Esophagus (tissue), 2 donors: ENCODE measurements at regions not wholly inside any gene's neighbourhood (a gene's known extent, or its start where the extent isn't known, plus 50 kb on each side); places are given as distances from the start of the nearest gene placed in this dataset.

Experiments
- H3K27ac ChIP-seq, 2 donors: one replicate each; pipeline ENCODE4 v1.5.1; 2013; ENCODE audit warnings: low read depth in 2 of 2, mild to moderate bottlenecking in 2 of 2, inconsistent platforms in 1 of 2, low read length in 1 of 2, moderate library complexity in 1 of 2
- H3K27me3 ChIP-seq, 2 donors: one replicate each; pipeline ENCODE4 v1.6.1; 2013; ENCODE audit warnings: low read length in 2 of 2, control low read depth in 1 of 2, mild to moderate bottlenecking in 1 of 2; ENCODE audit not compliant: insufficient read depth in 2 of 2, control insufficient read depth in 1 of 2
- H3K36me3 ChIP-seq, 2 donors: one replicate each; pipeline ENCODE4 v1.6.1; 2013; ENCODE audit warnings: low read length in 1 of 2; ENCODE audit not compliant: control insufficient read depth in 2 of 2, insufficient read depth in 2 of 2
- H3K4me1 ChIP-seq, 2 donors: one replicate each; pipeline ENCODE4 v1.6.1; 2013; ENCODE audit warnings: low read length in 1 of 2; ENCODE audit not compliant: control insufficient read depth in 2 of 2, insufficient read depth in 2 of 2
- H3K4me3 ChIP-seq, 2 donors: one replicate each; pipeline ENCODE4 v1.5.1; 2013; ENCODE audit warnings: low read length in 2 of 2, mild to moderate bottlenecking in 2 of 2, low read depth in 1 of 2, moderate library complexity in 1 of 2
- H3K9me3 ChIP-seq, 2 donors: one replicate each; pipeline ENCODE4 v1.6.1; 2013; ENCODE audit warnings: mild to moderate bottlenecking in 2 of 2, low read depth in 1 of 2, low read length in 1 of 2, moderate library complexity in 1 of 2; ENCODE audit not compliant: control insufficient read depth in 2 of 2, insufficient read depth in 1 of 2
- WGBS, 2 donors: extraction: QIAGEN DNeasy Blood & Tissue Kit; methylation state at CpG; one replicate each; pipeline ENCODE4 v1.1.7; 2013; 5-methylcytosine and 5-hydroxymethylcytosine counted together
- donor health status: healthy with polysubstance abuse.
- donor health status: Bipolar disorder and iron deficiency.

GRCh38 chr12:28824849-28825248 is 324.2 kb upstream of the FAR2 start:
- no peaks in the 10 kb centered on the region for H3K27me3 ChIP-seq

GRCh38 chr12:28826766-28827165 is 322.3 kb upstream of the FAR2 start:
- no peaks in the 10 kb centered on the region for H3K9me3 ChIP-seq
- no peaks in the 10 kb centered on the region for H3K4me1 ChIP-seq
- H3K36me3 ChIP-seq = no peaks in the 10 kb centered on the region
- no peak overlapping the region for H3K4me3 ChIP-seq
- no peak overlapping the region for H3K27ac ChIP-seq
- no peaks in the 10 kb centered on the region for H3K27me3 ChIP-seq

More at GRCh38 chr12:28824849-28825248, 324.2 kb upstream of the FAR2 start:
- H3K4me3 ChIP-seq = no peak overlapping the region
- no peaks in the 10 kb centered on the region for H3K9me3 ChIP-seq
- H3K4me1 ChIP-seq = no peaks in the 10 kb centered on the region
- no peak overlapping the region for H3K27ac ChIP-seq
- H3K36me3 ChIP-seq = no peaks in the 10 kb centered on the region

- Histone ChIP-seq H3K4me1 (no peaks in the 10 kb centered on the region), H3K4me3 (no peak overlapping the region), H3K27me3 (no peaks in the 10 kb centered on the region), H3K27ac (no peak overlapping the region), H3K9me3 (peaks cover 0 to under 1% of the 10 kb centered on the region in 2 donors), H3K36me3 (no peaks in the 10 kb centered on the region)
- 43 to 53% methylated on average over 3 of the region's 3 CpGs for whole genome bisulfite sequencing, 2 donors
These were observed 321.2 kb upstream of the FAR2 start for GRCh38 chr12:28827861-28828260.

- WGBS, 2 donors = 91 to 92% methylated on average over 2 of the region's 2 CpGs
- Histone ChIP-seq H3K27me3 (no peaks in the 10 kb centered on the region), H3K36me3 (no peaks in the 10 kb centered on the region), H3K27ac (no peak overlapping the region), H3K4me3 (no peak overlapping the region), H3K9me3 (peaks cover 2 to 4% of the 10 kb centered on the region in 2 donors), H3K4me1 (no peaks in the 10 kb centered on the region)
These were observed 320.8 kb upstream of the FAR2 start for GRCh38 chr12:28828318-28828717.

- Histone ChIP-seq H3K4me3 (no peak overlapping the region), H3K27me3 (no peaks in the 10 kb centered on the region), H3K4me1 (no peaks in the 10 kb centered on the region), H3K27ac (no peak overlapping the region), H3K36me3 (no peaks in the 10 kb centered on the region), H3K9me3 (peaks cover 2 to 4% of the 10 kb centered on the region in 2 donors)
- 81 to 82% methylated on average over 11 of the region's 11 CpGs for WGBS, 2 donors
These were observed 318.6 kb upstream of the FAR2 start for GRCh38 chr12:28830491-28830890.

GRCh38 chr12:28844718-28845117 is 304.4 kb upstream of the FAR2 start:
- 35 to 36% methylated on average over 2 of the region's 2 CpGs for WGBS, 2 donors
- Histone ChIP-seq H3K9me3 (no peaks in the 10 kb centered on the region), H3K4me1 (no peaks in the 10 kb centered on the region), H3K4me3 (no peak overlapping the region), H3K27ac (no peak overlapping the region), H3K27me3 (no peaks in the 10 kb centered on the region), H3K36me3 (no peaks in the 10 kb centered on the region)

- H3K27me3 ChIP-seq = no peaks in the 10 kb centered on the region
These were observed 297.3 kb upstream of the FAR2 start for GRCh38 chr12:28851781-28852180.

GRCh38 chr12:28855761-28856310 is 293.2 kb upstream of the FAR2 start:
- Histone ChIP-seq H3K4me3 (no peak overlapping the region), H3K9me3 (no peaks in the 10 kb centered on the region), H3K27me3 (no peaks in the 10 kb centered on the region), H3K4me1 (no peaks in the 10 kb centered on the region), H3K36me3 (no peaks in the 10 kb centered on the region), H3K27ac (no peak overlapping the region)
- 59 to 66% methylated on average over 4 of the region's 4 CpGs for WGBS, 2 donors

More at GRCh38 chr12:28851781-28852180, 297.3 kb upstream of the FAR2 start:
- 79 to 83% methylated on average over 6 of the region's 6 CpGs for WGBS, 2 donors
- Histone ChIP-seq H3K36me3 (no peaks in the 10 kb centered on the region), H3K4me3 (no peak overlapping the region), H3K27ac (no peak overlapping the region), H3K4me1 (no peaks in the 10 kb centered on the region), H3K9me3 (no peaks in the 10 kb centered on the region)

GRCh38 chr12:28857369-28857768 is 291.7 kb upstream of the FAR2 start:
- Histone ChIP-seq H3K4me3 (no peak overlapping the region), H3K36me3 (no peaks in the 10 kb centered on the region), H3K27me3 (no peaks in the 10 kb centered on the region), H3K4me1 (no peaks in the 10 kb centered on the region), H3K9me3 (no peaks in the 10 kb centered on the region), H3K27ac (no peak overlapping the region)

- no peaks in the 10 kb centered on the region for H3K4me1 ChIP-seq
- H3K36me3 ChIP-seq = no peaks in the 10 kb centered on the region
- 85 to 88% methylated on average over 2 of the region's 2 CpGs for WGBS, 2 donors
- H3K4me3 ChIP-seq = no peak overlapping the region
- H3K27ac ChIP-seq = no peak overlapping the region
- no peaks in the 10 kb centered on the region for H3K9me3 ChIP-seq
- H3K27me3 ChIP-seq = no peaks in the 10 kb centered on the region
These were observed 289.5 kb upstream of the FAR2 start for GRCh38 chr12:28859551-28859950.
